ENCODE measurements at regions not wholly inside any gene's neighbourhood (a gene's known extent, or its start where the extent isn't known, plus 50 kb on each side); places are given as distances from the start of the nearest gene placed in this dataset.
"Not testable (repeated sequence)": the region's sequence is repeated elsewhere in the genome, so short reads cannot be mapped to it uniquely, and the experiment has no call there.

DNA sequence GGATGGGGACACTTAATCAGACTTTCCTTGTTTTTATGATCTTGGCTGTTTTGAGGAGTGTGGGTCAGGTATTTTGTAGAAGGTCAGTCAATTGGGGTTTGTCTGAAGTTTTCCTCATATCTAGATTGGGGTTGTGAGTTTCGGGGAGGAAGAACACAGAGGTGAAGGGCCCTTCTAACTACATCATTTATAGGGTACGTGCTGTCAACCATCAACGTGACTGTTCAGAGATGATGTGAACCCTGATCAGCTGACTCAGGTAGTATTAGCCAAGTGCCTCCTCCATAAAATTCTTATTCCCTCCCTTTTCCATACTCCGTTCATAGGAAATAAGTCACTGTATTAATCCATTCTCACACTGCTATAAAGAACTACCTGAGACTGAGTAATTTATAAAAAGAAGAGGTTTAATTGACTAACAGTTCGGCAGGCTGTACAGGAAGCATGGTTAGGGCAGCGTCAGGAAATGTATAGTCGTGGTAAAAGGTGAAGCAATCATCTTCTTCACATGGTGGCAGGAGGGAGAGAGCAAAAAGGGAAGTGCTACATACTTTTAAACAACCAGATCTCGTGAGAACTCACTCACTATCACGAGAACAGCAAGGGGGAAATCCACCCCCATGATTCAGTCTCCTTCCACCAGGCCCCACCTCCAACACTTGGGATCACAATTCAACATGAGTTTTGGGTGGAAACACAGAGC, 547.1 kb upstream of the LINC00305 start:
- no peak for FAIRE-seq

DNA sequence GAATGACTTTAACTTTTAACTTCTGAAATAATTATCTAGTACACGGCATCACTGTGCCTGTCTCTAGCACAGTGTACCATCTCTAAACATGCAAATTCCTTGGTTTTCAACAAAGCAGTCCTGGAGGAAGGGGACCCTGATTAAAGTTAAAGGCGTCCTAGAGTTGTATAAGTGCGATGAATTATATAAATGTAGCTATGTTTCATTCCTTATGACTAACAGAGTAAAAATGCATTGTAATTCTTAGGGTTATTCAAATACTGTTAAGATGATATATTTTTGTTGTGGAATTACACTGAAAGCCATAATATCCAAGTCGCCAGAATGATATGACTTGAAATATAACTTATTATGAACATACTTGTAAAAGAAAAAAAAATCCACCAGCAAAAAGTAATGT, 544.9 kb upstream of the LINC00305 start:
- no peak for FAIRE-seq

DNA sequence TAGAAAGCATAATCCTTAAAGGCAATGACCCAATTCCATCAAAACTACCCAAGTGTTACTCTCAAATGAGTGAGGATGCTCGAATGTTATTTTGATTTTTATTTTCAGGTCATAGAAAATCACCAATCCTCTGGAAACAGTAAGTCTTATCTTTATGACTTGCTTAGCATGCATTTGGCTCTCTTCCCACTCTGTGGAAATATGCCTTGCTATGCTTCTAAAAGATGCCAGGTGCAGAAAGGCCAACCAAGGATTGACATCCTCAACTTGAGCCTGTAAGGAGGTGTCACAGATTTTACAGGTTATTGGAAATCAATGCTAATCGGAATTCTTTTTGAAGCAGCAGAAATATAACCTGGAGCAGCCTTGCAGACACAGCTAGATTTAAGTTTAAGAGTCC, 543.9 kb upstream of the LINC00305 start:
- no peak for FAIRE-seq

DNA sequence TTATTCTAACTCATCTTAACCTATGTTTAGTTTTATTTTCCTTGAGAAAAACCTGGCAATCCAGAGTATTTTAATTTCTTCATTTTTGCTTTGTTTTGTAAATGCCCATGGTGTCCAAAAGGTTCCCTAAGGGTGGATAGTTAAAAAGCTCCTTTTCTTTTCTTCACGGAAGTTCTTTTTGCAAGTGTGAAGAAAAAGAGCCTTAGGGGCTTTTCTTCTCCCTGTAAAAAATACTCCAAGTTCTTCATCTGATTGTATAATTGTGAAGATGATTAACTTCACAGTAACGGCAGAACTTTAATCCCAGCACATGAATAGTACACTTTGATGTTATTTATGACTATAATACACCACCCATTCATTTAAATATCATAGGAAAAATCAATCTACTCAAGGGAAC, 530.2 kb upstream of the LINC00305 start:
- FAIRE-seq, result no peak

DNA sequence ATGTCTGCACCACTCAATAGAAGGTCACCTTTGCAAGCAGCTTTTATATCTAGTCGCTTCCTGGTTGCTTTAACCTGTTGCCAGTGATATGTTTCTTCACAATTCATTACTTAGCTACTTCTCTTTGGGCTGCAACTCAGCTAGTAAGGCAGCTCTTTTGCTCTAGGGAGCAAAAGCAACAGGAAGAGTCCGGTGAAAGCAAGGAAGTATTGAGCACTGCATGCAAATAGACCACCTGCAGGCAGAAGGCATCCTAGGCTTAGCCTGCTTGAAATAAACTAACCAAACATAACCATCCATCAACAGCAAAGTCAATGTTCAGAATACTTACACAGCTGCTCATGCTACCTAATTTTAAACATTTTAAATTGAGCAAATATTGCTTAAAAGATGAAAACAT, 529.2 kb upstream of the LINC00305 start:
- FAIRE-seq, result no peak

DNA sequence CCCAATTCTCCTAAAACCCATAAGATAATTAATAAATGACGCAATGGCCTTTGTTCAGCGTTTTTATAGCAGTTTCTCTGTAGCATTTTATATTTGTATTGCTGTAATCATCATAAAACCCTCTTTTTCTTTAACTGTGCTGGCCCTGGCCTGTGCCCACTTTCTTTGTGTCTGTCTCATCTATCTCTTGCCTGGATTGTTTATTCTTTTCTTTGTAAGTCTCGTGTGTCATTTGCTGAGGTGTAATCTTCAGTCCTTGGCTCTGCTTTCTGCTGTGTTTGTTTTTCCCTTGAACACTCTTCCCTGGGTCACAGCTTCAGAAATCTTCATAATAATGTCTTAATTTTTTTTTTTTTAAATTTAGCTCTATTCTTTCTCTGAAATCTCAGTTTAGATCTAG, 525.8 kb upstream of the LINC00305 start:
- FAIRE-seq, result no peak

DNA sequence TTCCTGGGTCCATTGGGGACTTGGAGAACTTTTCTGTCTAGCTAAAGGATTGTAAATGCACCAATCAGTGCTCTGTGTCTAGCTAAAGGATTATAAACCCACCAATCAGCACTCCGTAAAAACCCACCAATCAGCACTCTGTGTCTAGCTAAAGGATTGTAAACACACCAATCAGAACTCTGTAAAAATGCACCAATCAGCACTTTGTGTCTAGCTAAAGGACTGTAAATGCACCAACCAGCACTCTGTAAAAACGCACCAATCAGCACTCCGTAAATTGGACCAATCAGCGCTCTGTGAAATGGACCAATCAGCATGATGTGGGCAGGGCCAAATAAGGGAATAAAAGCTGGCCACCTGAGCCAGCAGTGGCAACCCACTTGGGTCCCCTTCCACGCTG, 522.4 kb upstream of the LINC00305 start:
- FAIRE-seq, result not testable (repeated sequence)

DNA sequence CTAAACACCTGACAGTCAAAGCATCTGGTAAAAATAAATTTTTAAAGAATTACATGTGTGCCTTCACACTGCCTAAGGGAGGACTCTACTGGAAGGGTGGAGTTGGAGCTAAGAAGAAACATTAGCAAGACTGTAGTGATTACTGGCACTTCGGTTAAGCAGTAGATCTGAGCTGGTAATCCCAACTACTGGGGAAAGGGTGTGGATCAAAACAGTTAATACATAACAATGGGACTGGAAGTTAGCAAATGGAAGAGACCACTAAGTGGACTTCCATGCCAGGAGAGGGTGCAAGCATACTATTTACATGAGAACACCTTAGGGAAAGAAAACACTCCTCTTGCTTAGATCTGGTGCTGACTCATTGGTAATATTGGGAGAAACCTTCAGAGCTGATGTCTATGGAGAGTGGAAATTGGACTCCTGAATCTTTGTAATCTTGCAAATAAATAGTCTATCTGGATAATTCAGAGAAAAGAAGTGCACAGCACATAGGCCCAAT, 519.6 kb upstream of the LINC00305 start:
- no peak for FAIRE-seq

DNA sequence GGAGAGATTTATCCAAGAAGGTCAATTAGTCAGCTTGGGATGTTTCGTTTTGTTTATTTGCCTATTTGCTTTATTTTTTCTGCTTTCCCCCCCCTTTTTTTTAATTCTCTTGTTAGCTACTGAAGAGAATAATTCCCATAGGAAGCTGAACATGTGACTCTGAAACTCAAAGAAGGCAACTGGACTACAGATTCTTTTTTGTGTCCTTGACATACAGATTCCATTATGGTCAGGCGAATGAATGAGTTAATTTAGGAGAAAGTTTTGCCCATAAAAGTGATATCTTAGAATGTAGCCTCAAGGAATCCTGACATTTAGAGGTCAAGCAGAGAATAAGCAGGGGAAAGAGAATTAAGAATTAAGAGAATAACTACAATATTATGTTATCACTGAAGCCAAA, 514.2 kb upstream of the LINC00305 start:
- FAIRE-seq, result no peak

DNA sequence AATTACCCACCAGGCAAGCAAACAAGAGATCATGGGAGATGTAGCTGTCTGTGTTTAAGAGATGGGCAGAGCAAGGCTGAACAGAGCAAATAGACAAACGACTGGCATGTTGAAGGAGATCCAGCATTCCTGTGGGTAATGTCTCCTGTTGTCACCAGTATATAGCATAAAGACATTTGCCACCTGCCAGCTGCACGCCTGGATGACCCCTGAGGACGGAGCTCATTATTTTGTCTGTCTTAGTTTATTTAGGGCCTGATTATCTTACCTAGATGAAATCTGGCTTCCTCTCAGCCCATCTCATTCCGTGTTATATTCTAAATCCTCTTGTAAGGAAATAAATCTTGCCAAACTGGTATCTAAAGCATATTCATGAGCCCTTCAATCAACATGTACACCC, 510.3 kb upstream of the LINC00305 start:
- FAIRE-seq, result no peak

DNA sequence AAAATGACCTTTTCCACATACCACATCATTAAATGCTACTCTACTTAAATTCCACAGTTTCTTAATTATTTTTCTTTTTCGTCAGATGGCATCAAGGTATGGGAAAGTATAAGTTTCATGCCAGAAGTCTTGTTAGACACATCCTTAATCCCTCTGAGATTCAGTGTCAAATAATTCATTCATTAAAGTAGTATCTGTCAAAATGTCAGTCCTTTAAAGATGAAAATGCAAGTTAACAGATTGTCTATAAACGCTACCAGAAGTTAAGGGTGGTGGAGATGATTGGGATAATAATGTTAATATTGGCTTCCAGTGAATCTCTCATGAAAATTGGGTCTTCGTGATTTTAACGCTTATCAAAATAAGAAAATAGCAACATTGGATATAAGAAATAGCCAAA, 504.2 kb upstream of the LINC00305 start:
- FAIRE-seq, result no peak

DNA sequence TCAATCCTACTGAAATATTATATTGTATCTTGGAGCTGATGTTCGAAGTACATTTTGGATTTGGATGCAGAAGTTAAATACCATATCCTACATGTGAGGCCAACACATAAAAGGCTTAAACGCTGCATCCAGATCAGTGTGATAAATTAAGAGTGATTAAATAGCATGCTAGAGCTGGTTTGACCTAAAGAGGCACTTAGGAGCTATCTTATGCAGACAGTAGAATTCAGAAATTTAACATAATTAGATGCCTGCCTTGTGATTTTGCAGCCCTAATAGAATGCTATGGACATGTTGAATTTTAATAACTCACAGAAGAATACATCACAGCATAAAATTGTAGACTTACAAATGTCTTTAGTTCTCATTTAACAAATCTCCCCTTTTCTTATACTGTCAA, 501.2 kb upstream of the LINC00305 start:
- FAIRE-seq, result no peak

DNA sequence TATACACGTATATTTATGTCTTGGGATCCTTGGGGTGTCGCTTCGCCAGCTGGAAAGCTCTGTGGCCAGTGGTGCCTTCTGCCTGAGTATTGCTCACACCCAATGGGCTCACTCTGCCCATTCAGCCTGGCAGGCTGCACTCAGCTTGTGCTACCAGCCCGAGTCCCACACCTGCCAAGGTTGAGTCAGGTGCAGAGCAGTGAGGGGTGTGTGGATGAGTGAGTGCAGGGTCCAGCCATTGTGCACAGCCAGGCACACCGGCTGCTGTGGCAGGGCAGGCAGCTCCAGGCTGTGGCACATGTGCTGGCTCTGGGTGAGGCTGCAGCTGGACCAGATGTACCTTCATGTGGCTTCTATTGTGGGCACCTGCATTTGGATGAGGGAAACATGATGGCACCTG, 496.9 kb upstream of the LINC00305 start:
- no peak for FAIRE-seq

DNA sequence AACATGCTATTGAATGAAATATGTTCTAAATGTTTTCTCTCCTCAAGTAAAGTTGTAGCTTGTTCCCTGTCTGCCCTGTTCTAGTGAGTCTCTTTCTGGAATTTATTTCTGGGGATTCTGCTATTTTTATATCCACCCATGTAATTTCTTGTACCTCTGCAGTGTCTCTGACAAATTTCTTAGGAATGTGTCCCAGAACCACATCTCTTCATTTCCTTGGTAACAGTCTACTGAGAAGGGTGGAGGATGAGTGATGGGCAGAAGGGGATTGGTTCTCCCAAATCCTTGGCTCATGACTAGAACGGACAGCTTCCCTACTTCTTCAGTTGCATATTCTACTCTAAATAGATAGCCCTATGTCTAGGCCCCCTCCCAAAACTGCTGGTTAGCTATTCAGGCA, 490.6 kb upstream of the LINC00305 start:
- FAIRE-seq, result no peak

DNA sequence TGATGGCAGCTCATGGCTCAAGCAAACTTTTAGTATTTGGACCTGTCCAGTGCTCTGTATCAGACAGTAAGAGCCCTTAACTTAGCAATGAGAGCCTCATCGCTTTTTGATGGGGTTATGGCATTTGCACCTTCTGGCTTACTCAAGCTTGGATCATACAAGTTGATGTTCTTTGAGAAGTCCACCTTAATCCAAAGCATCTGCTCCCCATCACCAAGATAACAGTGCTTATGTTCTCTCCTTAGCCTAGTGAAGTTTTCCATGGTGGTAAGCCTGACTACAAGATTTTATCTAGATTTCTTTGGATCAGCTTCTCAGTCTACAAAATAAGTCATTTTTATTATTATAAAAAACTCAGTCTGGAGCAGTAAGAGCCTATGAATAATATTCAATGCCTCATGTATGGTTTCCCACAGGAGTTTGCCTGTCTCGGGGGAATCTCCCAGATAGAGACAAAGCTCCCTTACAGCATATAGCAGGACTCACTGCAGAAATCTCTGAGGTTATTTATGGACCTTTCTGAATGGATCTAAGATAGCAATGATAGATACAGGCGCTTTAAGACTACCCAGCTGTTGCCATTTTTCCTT, 472.2 kb upstream of the LINC00305 start:
- no peak for FAIRE-seq

DNA sequence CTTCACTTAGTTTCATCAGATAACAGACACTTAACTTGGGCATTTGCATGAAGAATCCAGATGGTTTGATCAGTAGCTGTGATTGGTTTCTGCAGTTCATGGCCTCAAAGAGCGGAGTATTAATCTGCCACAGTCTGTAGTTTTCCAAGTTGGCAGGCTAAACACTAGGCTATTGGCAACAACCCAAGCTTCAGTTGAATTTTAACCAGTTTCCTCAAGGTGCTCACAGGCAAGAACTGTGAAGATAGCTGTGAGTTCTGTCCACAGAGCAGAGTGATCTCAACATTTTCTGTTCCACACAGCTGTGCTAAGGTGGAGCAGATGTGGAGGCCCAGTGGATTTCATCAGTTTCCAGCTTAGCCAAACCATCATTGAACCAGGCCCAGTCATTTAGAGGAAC, 469.5 kb upstream of the LINC00305 start:
- FAIRE-seq, result no peak

DNA sequence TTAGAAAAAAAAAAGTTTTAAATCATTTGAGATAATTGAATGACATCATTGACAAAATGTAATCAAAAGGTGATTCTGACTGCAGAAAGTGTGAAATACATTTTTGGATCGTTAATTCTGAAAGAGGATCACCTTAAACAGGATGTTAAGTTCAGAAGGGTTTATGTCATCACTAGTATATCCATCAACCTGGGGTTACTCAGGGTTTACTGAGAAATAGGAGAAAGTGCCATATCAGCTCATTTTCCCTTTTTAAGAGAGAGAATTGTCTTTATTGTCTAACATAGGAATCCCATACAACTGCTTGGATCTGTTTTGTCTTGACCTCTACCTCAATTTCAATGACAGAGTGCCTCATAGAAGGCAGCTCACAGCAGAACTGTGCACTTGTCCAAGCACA, 466.1 kb upstream of the LINC00305 start:
- FAIRE-seq, result no peak

DNA sequence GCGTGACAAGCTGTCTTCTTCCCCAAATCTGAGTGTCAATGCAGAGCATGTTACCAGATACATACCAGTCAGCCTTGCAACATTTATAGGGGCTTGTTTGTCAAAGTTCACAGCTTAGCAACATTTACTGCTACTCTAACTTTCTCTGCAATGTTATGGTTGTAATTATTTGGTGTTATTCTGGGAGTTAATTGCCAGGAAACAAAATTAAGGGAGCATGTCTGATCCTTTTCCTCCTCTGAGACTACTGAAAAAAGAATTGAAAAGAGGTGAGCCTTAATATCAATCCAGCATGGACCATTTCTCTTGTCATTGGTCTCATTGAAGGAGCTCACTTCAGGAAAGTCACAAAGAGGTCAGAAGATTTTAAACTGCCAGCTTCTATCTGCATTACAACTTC, 465.6 kb upstream of the LINC00305 start:
- FAIRE-seq, result no peak

DNA sequence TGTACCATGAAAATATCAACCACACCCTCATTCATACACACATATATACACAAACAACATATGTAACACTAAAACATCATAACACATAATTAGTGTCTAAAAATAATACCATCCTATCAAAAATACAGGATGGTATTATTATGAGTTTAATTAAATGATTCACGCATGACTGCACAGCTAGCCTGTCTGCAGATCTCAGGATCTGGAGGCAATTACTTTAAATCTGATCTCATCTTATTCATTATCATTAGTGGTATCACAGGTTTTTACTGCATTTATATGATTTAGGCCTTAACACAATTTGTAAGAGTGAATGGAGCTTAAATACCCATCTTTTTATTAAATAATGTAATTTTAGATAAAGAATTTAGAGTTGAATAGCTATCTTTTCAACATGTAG, 443.4 kb upstream of the LINC00305 start:
- FAIRE-seq, result no peak

DNA sequence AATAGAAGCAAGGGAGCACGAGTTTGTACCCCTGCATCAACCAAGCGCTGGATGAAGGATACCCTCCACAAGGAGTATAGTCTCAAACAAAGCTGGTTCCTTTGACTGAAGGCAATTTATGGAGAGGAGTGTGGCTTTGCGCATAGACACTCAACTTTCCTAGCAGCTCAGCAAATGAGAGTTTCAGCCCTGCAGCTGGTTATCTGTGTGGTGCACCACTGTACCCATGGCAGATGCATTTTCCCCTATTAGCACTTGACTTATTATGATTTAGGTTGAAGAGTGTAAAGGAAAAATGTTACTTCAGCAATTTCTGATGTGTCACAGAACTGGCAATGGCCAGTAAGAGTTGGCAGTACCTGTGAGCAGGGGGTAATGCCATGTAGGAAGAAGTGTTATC, 440.1 kb upstream of the LINC00305 start:
- no peak for FAIRE-seq

DNA sequence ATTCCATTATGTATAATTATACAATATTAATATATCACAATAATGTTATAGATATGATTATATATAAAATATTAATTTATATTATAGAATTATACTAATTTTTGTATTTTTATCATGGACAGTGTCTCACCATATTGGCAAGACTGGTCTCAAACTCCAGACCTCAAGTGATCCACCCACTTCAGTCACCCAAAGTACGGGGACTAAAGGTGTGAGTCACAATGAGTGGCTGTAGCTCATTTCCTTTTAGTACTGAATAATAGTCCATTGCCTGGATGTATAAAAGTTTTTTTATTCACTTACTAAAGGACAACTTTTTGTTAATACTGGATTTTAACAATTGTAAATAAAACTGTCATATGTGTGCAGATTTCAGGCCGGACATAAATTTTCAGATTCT, 417.6 kb upstream of the LINC00305 start:
- no peak for FAIRE-seq

DNA sequence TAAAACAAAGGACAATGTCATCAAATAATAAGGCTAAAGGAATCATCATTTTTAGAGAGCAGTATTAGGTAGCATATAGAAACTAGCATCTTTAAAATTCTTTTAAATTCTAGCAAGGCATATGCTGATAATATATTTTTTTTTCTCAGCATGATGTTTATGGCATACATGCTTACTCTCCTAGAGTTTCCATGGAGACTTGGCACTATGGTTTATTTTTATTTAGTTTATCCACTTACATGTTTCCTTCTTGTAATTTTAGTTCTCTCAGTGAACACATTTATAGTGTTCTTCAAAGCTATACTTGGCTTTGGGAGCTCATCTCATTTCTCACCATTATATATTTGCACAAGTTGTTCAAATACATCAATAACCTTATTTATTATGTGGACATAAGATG, 413.8 kb upstream of the LINC00305 start:
- no peak for FAIRE-seq

DNA sequence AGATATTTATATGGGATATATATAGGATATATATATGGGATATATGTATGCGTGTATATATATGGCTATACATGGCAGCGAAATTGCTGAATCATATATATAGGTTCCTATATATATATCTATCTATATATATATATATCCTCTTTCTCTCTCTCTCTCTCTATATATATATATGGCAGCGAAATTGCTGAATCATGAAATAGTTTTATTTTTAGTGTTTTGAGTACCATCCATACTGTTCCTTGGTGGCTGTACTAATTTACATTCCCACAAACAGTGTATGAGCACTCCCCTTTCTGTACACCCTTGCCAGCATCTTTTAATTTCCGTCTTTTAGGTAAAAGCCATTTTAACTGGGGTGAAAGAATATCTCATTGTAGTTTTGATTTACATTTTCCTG, 397.6 kb upstream of the LINC00305 start:
- no peak for FAIRE-seq

DNA sequence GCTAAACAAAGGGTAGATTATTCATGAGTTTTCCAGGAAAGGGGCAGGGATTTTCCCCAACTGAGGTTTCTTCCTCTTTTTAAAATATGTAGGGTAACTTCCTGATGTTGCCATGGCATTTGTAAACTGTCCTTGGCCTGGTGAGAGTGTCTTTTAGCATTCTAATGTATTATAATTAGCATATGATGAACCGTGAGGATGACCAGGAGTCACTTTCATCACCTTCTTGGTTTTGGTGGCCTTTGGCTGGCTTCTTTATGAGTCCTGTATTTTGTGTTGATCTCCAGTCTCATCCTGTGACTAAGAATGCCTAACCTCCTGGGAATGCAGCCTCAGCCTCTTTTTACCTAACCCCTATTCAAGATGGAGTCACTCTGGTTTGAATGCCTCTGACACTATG, 391.0 kb upstream of the LINC00305 start:
- FAIRE-seq, result no peak

DNA sequence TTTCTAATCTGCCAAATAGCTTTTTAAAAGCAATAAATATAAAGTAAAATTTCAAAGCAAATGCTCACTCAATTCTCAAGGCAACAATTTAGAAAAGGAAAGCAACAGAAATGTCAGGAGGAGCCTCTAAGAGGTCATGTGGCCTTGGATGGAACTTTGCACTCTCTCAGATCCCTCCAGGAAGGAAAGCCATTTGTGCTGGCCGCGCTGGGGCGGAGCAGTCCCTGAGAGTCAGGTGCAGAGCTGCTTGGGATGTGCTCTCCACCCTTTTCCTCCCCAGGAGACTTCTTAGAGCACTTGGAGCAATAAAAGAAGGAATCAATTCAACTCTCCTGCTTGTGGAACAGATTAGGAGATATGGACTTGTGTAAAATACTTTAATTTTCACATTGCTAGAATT, 379.8 kb upstream of the LINC00305 start:
- no peak for FAIRE-seq
